ENCODE measurements at regions not wholly inside any gene's neighbourhood (a gene's known extent, or its start where the extent isn't known, plus 50 kb on each side); places are given as distances from the start of the nearest gene placed in this dataset.

DNA sequence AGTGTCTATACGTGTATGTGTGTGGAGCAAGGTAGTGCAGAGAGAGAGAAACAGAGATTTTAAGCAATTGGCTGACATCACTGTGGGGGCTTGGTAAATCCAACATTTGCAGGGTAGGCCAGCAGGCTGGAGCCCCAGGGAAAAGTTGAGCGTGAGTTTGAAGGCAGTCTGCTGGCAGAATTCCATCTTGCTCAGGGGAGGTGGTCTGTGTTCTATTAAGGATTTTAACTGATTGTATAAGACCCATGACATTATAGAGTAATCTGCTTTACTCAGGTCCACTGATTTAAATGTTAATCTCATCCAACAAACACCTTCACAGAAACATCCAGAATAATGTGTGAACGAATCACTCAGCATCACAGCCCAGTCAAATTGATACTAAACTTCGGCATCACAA lies 912.9 kb downstream of the GRM8 start:
- Histone ChIP-seq H3K9me2 (replicated peaks; ENCODE audit: insufficient read depth) (no peaks in the 10 kb centered on the region), H4K20me1 (ENCODE audit: insufficient read depth, poor library complexity, severe bottlenecking) (no peaks in the 10 kb centered on the region), H3K4me2 (no peak overlapping the region), H3K79me2 (no peaks in the 10 kb centered on the region), H3K27ac (no peak overlapping the region), H3K36me3 (replicated peaks; ENCODE audit: insufficient read depth, low read depth) (no peaks in the 10 kb centered on the region), H3K9me3 (ENCODE audit: low read depth) (no peaks in the 10 kb centered on the region), H2AFZ (no peak overlapping the region), H3K4me3 (no peak overlapping the region), H3K27me3 (no peaks in the 10 kb centered on the region), H3K4me1 (ENCODE audit: insufficient read depth) (no peaks in the 10 kb centered on the region)
- 79% methylated on average over 4 of the region's 4 CpGs for WGBS (ENCODE audit: low lambda C conversion rate, missing lambda C conversion rate)
- TF ChIP-seq CTCF (IDR thresholded peaks at IDR 0.05; ENCODE audit: poor library complexity), result no peak
- no peak for TF ChIP-seq EZH2phosphoT487 (IDR thresholded peaks at IDR 0.05; ENCODE audit: low read depth, severe bottlenecking, unreplicated experiment)
- TF ChIP-seq EZH2 (IDR thresholded peaks at IDR 0.05; ENCODE audit: borderline replicate concordance), result no peak
- DNase-seq (ENCODE audit: low spot score), result no peak

DNA sequence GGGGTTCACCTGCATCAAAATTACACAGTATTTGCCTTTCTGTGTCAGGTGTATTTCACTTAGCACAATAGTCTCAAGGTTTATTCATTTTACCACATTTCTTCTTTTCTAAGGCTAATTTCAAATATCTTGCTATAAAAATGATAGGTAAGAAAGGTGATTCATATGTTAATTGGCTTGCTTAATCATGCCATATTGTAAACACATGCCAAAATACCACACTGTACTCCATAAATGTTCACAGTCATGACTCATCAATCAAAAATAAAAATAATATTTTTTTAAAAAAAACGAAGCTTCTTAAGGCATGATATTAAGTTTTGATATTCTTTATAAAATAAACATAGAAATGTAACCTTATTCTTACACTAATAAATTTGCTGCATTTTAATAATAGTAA lies 947.1 kb downstream of the GRM8 start:
- Histone ChIP-seq H4K20me1 (ENCODE audit: insufficient read depth, poor library complexity, severe bottlenecking) (no peaks in the 10 kb centered on the region), H3K9me2 (replicated peaks; ENCODE audit: insufficient read depth) (no peaks in the 10 kb centered on the region), H3K27ac (no peak overlapping the region), H3K4me3 (no peak overlapping the region), H3K9me3 (ENCODE audit: low read depth) (no peaks in the 10 kb centered on the region), H3K27me3 (no peaks in the 10 kb centered on the region), H2AFZ (no peak overlapping the region), H3K79me2 (no peaks in the 10 kb centered on the region), H3K4me1 (ENCODE audit: insufficient read depth) (no peaks in the 10 kb centered on the region), H3K36me3 (replicated peaks; ENCODE audit: insufficient read depth, low read depth) (no peaks in the 10 kb centered on the region), H3K4me2 (no peak overlapping the region)
- TF ChIP-seq EZH2 (IDR thresholded peaks at IDR 0.05; ENCODE audit: borderline replicate concordance), result no peak
- no peak for TF ChIP-seq EZH2phosphoT487 (IDR thresholded peaks at IDR 0.05; ENCODE audit: low read depth, severe bottlenecking, unreplicated experiment)
- no peak for TF ChIP-seq CTCF (IDR thresholded peaks at IDR 0.05; ENCODE audit: poor library complexity)
- 96% methylated on average over 1 of the region's 1 CpG for whole genome bisulfite sequencing (ENCODE audit: low lambda C conversion rate, missing lambda C conversion rate)
- DNase-seq (ENCODE audit: low spot score), result no peak

DNA sequence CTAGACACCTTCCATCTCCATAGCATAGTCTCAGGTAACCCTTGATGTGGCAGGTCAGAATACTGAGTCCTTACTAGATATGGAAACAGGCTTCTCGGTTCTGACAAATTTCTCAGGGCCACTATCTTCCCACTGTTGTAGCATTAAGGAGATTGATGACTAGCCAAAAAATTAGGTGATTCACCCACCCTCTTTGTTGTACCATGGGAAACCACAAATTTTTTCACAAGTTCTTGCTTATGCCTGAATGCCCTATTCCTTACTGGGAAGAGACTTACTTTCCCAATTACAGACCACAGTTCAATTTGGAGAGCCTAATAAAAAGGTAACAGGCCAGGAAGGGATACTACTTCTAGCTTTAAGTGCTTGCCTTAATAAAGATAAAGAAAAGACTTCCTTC lies 948.8 kb downstream of the GRM8 start:
- no peaks in the 10 kb centered on the region for H3K9me3 ChIP-seq (ENCODE audit: low read depth)
- no peak for TF ChIP-seq EZH2 (IDR thresholded peaks at IDR 0.05; ENCODE audit: borderline replicate concordance)
- no peak for TF ChIP-seq EZH2phosphoT487 (IDR thresholded peaks at IDR 0.05; ENCODE audit: low read depth, severe bottlenecking, unreplicated experiment)
- no peak for TF ChIP-seq CTCF (IDR thresholded peaks at IDR 0.05; ENCODE audit: poor library complexity)
- H4K20me1 ChIP-seq (ENCODE audit: insufficient read depth, poor library complexity, severe bottlenecking), result no peaks in the 10 kb centered on the region
- H3K4me1 ChIP-seq (ENCODE audit: insufficient read depth), result no peaks in the 10 kb centered on the region
- no peak overlapping the region for H3K4me3 ChIP-seq
- no peak overlapping the region for H3K27ac ChIP-seq
- WGBS (ENCODE audit: low lambda C conversion rate, missing lambda C conversion rate), result 90% methylated on average over 1 of the region's 1 CpG
- no peaks in the 10 kb centered on the region for H3K36me3 ChIP-seq (replicated peaks; ENCODE audit: insufficient read depth, low read depth)
- H2AFZ ChIP-seq, result no peak overlapping the region
- H3K27me3 ChIP-seq, result no peaks in the 10 kb centered on the region
- DNase-seq (ENCODE audit: low spot score), result no peak
- no peaks in the 10 kb centered on the region for H3K9me2 ChIP-seq (replicated peaks; ENCODE audit: insufficient read depth)
- H3K79me2 ChIP-seq, result no peaks in the 10 kb centered on the region
- no peak overlapping the region for H3K4me2 ChIP-seq

- Histone ChIP-seq H3K27ac (no peak overlapping the region), H2AFZ (no peak overlapping the region), H4K20me1 (ENCODE audit: insufficient read depth, poor library complexity, severe bottlenecking) (no peaks in the 10 kb centered on the region), H3K27me3 (no peaks in the 10 kb centered on the region), H3K4me3 (no peak overlapping the region), H3K79me2 (no peaks in the 10 kb centered on the region), H3K4me1 (ENCODE audit: insufficient read depth) (no peaks in the 10 kb centered on the region), H3K4me2 (no peak overlapping the region), H3K9me3 (ENCODE audit: low read depth) (no peaks in the 10 kb centered on the region), H3K36me3 (replicated peaks; ENCODE audit: insufficient read depth, low read depth) (no peaks in the 10 kb centered on the region), H3K9me2 (replicated peaks; ENCODE audit: insufficient read depth) (no peaks in the 10 kb centered on the region)
- TF ChIP-seq EZH2 (IDR thresholded peaks at IDR 0.05; ENCODE audit: borderline replicate concordance), result no peak
- TF ChIP-seq CTCF (IDR thresholded peaks at IDR 0.05; ENCODE audit: poor library complexity), result no peak
- TF ChIP-seq EZH2phosphoT487 (IDR thresholded peaks at IDR 0.05; ENCODE audit: low read depth, severe bottlenecking, unreplicated experiment), result no peak
- 86% methylated on average over 2 of the region's 2 CpGs for WGBS (ENCODE audit: low lambda C conversion rate, missing lambda C conversion rate)
- DNase-seq (ENCODE audit: low spot score), result no peak
Observed at GRCh38 chr7:126302639-126303038, 950.1 kb downstream of the GRM8 start.

Measured in hepatocyte (in vitro differentiated cells).